ENCODE measurements at regions not wholly inside any gene's neighbourhood (a gene's known extent, or its start where the extent isn't known, plus 50 kb on each side); places are given as distances from the start of the nearest gene placed in this dataset.

DNA sequence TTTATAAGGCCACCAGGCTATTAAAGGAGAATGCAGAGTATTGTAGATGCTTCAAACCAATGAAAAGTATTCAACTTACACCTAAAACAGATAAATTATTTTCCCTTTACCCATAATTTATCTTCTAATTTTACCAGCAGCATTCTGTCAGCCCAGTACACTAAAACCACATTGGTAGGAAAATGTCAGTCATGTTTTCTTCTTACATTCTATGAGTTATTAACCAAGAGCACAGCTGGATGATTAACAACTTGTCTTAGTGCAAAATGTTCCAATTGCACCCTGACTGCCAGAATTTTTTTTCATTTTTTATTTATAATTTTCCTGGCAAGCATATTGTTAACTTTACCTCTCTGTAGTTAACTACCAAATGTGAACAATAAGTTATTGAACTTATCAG is 79.0 kb upstream of the WDR75 start:
- H3K9me3 ChIP-seq (ENCODE audit: severe bottlenecking), result no peaks in the 10 kb centered on the region
- no peak overlapping the region for H3K27ac ChIP-seq (ENCODE audit: poor library complexity, severe bottlenecking)
- no peak for ATAC-seq (ENCODE audit: low read depth)
- H3K36me3 ChIP-seq (ENCODE audit: low read depth), result no peaks in the 10 kb centered on the region
- H3K27me3 ChIP-seq (ENCODE audit: insufficient read depth, poor library complexity, severe bottlenecking), result no peaks in the 10 kb centered on the region
- H3K4me3 ChIP-seq (ENCODE audit: severe bottlenecking), result no peak overlapping the region
- peaks cover 11% of the 10 kb centered on the region for H3K4me1 ChIP-seq (ENCODE audit: insufficient read depth, poor library complexity, severe bottlenecking)
- DNase-seq (ENCODE audit: low spot score), result no peak
- TF ChIP-seq, protein P1, sequence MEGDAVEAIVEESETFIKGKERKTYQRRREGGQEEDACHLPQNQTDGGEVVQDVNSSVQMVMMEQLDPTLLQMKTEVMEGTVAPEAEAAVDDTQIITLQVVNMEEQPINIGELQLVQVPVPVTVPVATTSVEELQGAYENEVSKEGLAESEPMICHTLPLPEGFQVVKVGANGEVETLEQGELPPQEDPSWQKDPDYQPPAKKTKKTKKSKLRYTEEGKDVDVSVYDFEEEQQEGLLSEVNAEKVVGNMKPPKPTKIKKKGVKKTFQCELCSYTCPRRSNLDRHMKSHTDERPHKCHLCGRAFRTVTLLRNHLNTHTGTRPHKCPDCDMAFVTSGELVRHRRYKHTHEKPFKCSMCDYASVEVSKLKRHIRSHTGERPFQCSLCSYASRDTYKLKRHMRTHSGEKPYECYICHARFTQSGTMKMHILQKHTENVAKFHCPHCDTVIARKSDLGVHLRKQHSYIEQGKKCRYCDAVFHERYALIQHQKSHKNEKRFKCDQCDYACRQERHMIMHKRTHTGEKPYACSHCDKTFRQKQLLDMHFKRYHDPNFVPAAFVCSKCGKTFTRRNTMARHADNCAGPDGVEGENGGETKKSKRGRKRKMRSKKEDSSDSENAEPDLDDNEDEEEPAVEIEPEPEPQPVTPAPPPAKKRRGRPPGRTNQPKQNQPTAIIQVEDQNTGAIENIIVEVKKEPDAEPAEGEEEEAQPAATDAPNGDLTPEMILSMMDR (IDR thresholded peaks at IDR 0.05; ENCODE audit: poor library complexity, severe bottlenecking), result no peak

DNA sequence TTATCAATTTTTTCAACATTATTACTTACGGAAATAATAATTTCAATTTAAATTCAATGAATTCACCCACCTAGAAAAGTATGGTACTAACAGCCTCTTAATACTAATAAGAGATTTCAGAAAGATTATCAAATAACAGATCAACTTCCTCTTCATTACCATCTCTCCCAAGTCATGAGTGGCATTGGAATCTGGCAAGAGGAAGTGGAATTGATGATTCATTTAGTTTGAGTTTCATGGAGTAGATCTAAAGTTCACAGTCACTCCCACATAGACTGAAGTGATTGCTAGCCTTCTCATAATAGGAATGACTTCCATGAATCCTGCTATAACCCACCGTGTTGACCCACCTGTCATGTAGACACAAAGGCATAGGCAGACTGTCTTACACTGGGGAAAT is 77.7 kb upstream of the WDR75 start:
- TF ChIP-seq, protein P1 (IDR thresholded peaks at IDR 0.05; ENCODE audit: poor library complexity, severe bottlenecking), result no peak
- no peaks in the 10 kb centered on the region for H3K9me3 ChIP-seq (ENCODE audit: severe bottlenecking)
- ATAC-seq (ENCODE audit: low read depth) (peak; percentile 89), DNase-seq (ENCODE audit: low spot score) (no peak)
- no peaks in the 10 kb centered on the region for H3K36me3 ChIP-seq (ENCODE audit: low read depth)
- peak overlapping the region; percentile 15 for H3K27ac ChIP-seq (ENCODE audit: poor library complexity, severe bottlenecking)
- peaks cover 11% of the 10 kb centered on the region for H3K4me1 ChIP-seq (ENCODE audit: insufficient read depth, poor library complexity, severe bottlenecking)
- H3K27me3 ChIP-seq (ENCODE audit: insufficient read depth, poor library complexity, severe bottlenecking), result no peaks in the 10 kb centered on the region
- no peak overlapping the region for H3K4me3 ChIP-seq (ENCODE audit: severe bottlenecking)

DNA sequence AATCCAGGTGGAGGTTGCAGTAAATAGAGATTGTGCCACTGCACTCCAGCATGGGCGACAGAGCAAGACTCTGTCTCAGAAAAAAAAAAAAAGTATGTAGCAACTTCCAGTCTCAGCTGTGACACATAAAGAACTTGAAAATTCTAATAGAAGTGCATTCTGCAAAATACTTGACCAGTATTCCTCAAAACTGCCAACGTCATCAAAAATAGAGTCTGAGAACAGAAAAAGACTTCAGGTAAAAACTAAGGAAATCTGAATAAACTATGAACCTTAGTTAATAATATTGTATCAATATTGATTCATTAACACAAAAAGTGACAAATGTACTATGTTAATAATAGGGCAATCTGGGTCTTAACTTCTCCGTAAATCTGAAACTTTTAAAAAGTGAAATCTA is 76.7 kb upstream of the WDR75 start:
- Histone ChIP-seq H3K36me3 (ENCODE audit: low read depth) (no peaks in the 10 kb centered on the region), H3K4me3 (ENCODE audit: severe bottlenecking) (no peak overlapping the region), H3K27me3 (ENCODE audit: insufficient read depth, poor library complexity, severe bottlenecking) (no peaks in the 10 kb centered on the region), H3K9me3 (ENCODE audit: severe bottlenecking) (no peaks in the 10 kb centered on the region), H3K4me1 (ENCODE audit: insufficient read depth, poor library complexity, severe bottlenecking) (peaks cover 19% of the 10 kb centered on the region), H3K27ac (ENCODE audit: poor library complexity, severe bottlenecking) (no peak overlapping the region)
- DNase-seq (ENCODE audit: low spot score) (no peak), ATAC-seq (ENCODE audit: low read depth) (no peak)
- TF ChIP-seq, protein P1 (IDR thresholded peaks at IDR 0.05; ENCODE audit: poor library complexity, severe bottlenecking), result no peak

DNA sequence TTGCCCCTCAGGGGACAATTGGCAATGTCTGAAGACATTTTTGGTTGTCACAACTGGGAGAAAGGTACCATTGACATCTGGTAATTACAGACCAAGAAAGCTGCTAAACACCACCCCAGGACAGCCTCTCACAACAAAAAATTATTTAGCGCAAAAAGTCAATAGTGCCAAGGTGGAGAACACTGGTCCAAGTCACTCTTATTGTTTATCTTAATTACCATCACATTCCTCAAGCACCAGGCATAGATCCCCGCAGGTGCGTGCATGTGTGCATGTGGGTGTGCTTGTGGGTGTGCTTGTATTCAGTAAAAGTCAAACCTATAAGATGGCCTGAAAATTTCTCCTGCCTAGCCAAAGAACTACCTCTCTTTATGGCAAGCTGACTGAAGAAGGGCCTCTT is 74.9 kb upstream of the WDR75 start:
- Histone ChIP-seq H3K27me3 (ENCODE audit: insufficient read depth, poor library complexity, severe bottlenecking) (no peaks in the 10 kb centered on the region), H3K36me3 (ENCODE audit: low read depth) (no peaks in the 10 kb centered on the region), H3K27ac (ENCODE audit: poor library complexity, severe bottlenecking) (no peak overlapping the region), H3K4me1 (ENCODE audit: insufficient read depth, poor library complexity, severe bottlenecking) (peaks cover 34% of the 10 kb centered on the region), H3K4me3 (ENCODE audit: severe bottlenecking) (no peak overlapping the region), H3K9me3 (ENCODE audit: severe bottlenecking) (no peaks in the 10 kb centered on the region)
- TF ChIP-seq, protein P1 (IDR thresholded peaks at IDR 0.05; ENCODE audit: poor library complexity, severe bottlenecking), result no peak
- DNase-seq (ENCODE audit: low spot score) (no peak), ATAC-seq (ENCODE audit: low read depth) (no peak)

DNA sequence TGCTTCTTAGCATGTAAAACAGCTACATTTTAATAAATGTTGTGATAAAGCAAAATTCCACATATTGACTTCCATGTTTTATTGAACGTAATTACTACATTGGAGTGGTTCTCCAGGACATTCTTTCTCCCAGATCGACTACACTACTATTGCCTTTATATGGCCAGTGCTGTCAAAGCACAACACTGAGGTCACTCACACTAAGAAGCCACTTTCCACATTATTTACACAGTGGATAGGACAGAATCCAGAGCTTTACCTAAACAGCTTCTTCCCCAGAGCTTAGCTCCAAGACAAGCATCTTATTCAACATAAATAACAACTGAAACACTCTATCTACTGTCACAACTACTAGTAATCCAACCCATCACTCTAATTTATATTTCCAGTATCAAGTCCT is 73.9 kb upstream of the WDR75 start:
- Histone ChIP-seq H3K36me3 (ENCODE audit: low read depth) (no peaks in the 10 kb centered on the region), H3K4me1 (ENCODE audit: insufficient read depth, poor library complexity, severe bottlenecking) (peaks cover 36% of the 10 kb centered on the region), H3K9me3 (ENCODE audit: severe bottlenecking) (no peaks in the 10 kb centered on the region), H3K27ac (ENCODE audit: poor library complexity, severe bottlenecking) (no peak overlapping the region), H3K27me3 (ENCODE audit: insufficient read depth, poor library complexity, severe bottlenecking) (no peaks in the 10 kb centered on the region), H3K4me3 (ENCODE audit: severe bottlenecking) (no peak overlapping the region)
- TF ChIP-seq, protein P1 (IDR thresholded peaks at IDR 0.05; ENCODE audit: poor library complexity, severe bottlenecking), result no peak
- ATAC-seq (ENCODE audit: low read depth) (no peak), DNase-seq (ENCODE audit: low spot score) (no peak)

Data from RWPE2 (cell line).